ENCODE measurements at regions not wholly inside any gene's neighbourhood (a gene's known extent, or its start where the extent isn't known, plus 50 kb on each side); places are given as distances from the start of the nearest gene placed in this dataset.

- no peak overlapping the region for H3K18ac ChIP-seq (ENCODE audit: low read depth, low read length)
- no peaks in the 10 kb centered on the region for H3K9me3 ChIP-seq (ENCODE audit: control insufficient read depth, insufficient read depth, low read length)
- H3K9ac ChIP-seq (ENCODE audit: low read depth, low read length), result no peak overlapping the region
- no peak overlapping the region for H2BK120ac ChIP-seq (ENCODE audit: low read depth, low read length)
- peaks cover 6% of the 10 kb centered on the region for H3K4me1 ChIP-seq (ENCODE audit: control insufficient read depth, insufficient read depth, low read length)
- no peak overlapping the region; a peak in 1 of 4 replicates for H4K8ac ChIP-seq (ENCODE audit: low read depth in 2 of 2, low read length in 2 of 2)
- H3K4ac ChIP-seq (ENCODE audit: low read depth, low read length), result no peak overlapping the region
- H3K14ac ChIP-seq (replicated peaks; ENCODE audit: low read depth, low read length), result no peak overlapping the region; the same call in 1 of the 2 replicates
- no peak overlapping the region for H3K4me3 ChIP-seq (ENCODE audit: insufficient read depth, low read depth, low read length)
- H2BK5ac ChIP-seq (ENCODE audit: low read depth, low read length, poor library complexity, severe bottlenecking), result no peak overlapping the region
- H3K36me3 ChIP-seq (ENCODE audit: control insufficient read depth, insufficient read depth, low read length), result no peaks in the 10 kb centered on the region
- intact Hi-C loops (cut with micrococcal nuclease) (no loop called here), dilution Hi-C loops (cut with HindIII; ENCODE audit: low sequenced_read_pairs, unreplicated experiment) (no loop called here), in situ Hi-C loops (cut with MboI; ENCODE audit: low sequenced_read_pairs) (loop anchor here (25.0 kb wide), 1 partner anchor 875 kb away; the partner anchor contains the start of gene BPHL)
- peaks cover 12% of the 10 kb centered on the region for H3K9me1 ChIP-seq (ENCODE audit: insufficient read depth, low read length)
- peaks cover 7 to 14% of the 10 kb centered on the region in 2 experiments for H3K79me1 ChIP-seq (ENCODE audit: low read depth in 1 of 2, low read length in 2 of 2)
- BruUV-seq (replicated peaks), result no TSS peak
- no peak overlapping the region for H3K56ac ChIP-seq (ENCODE audit: extremely low read depth, insufficient read depth, low read length)
- H2BK15ac ChIP-seq (ENCODE audit: low read depth, low read length), result no peak overlapping the region
- no peak overlapping the region for H3K4me2 ChIP-seq (ENCODE audit: low read depth, low read length)
- H4K5ac ChIP-seq (ENCODE audit: low read depth, low read length), result no peak overlapping the region
- TF ChIP-seq NFE2L2 (IDR thresholded peaks at IDR 0.05; ENCODE audit: low read depth, low read length) (no peak), USF2 (IDR thresholded peaks at IDR 0.05; ENCODE audit: low read depth, low read length) (no peak), POLR2A (IDR thresholded peaks at IDR 0.05; ENCODE audit: low read depth, low read length) (no peak), ELK1 (IDR thresholded peaks at IDR 0.05; ENCODE audit: borderline replicate concordance, low read depth, low read length) (no peak), RFX5 (IDR thresholded peaks at IDR 0.05; ENCODE audit: low read depth, low read length) (no peak), MAFK (IDR thresholded peaks at IDR 0.05; ENCODE audit: low read depth, low read length) (no peak), BHLHE40 (IDR thresholded peaks at IDR 0.05; ENCODE audit: low read depth, low read length) (no peak), RAD21 (IDR thresholded peaks at IDR 0.05; ENCODE audit: low read length) (no peak), SMC3 (IDR thresholded peaks at IDR 0.05; ENCODE audit: low read depth, low read length) (no peak), MAZ (IDR thresholded peaks at IDR 0.05; ENCODE audit: borderline replicate concordance, low read depth, low read length) (no peak), MXI1 (IDR thresholded peaks at IDR 0.05; ENCODE audit: borderline replicate concordance, low read depth, low read length) (no peak), RCOR1 (IDR thresholded peaks at IDR 0.05; ENCODE audit: insufficient replicate concordance, low read length) (no peak), CEBPB (IDR thresholded peaks at IDR 0.05; ENCODE audit: low read depth, low read length) (no peak), FOS (IDR thresholded peaks at IDR 0.05; ENCODE audit: low read depth, low read length) (no peak), CTCF (conservative IDR thresholded peaks at IDR 0.05; ENCODE audit: low read depth, low read length) (no peak), CHD1 (IDR thresholded peaks at IDR 0.05; ENCODE audit: low read depth, low read length) (no peak)
- peak; percentile 52 for ATAC-seq (ENCODE audit: low read depth)
- no peak overlapping the region for H2AK9ac ChIP-seq (replicated peaks; ENCODE audit: low read depth, low read length, poor library complexity)
- no peak overlapping the region for H2AFZ ChIP-seq (replicated peaks; ENCODE audit: low read length, poor library complexity)
- ChIA-PET POLR2A (ENCODE audit: unreplicated experiment) (no interaction called here), CTCF (interaction anchor here (0.6 to 1.8 kb wide), 4 partner anchors 9 to 190 kb away, joined by 3 to 10 read pairs (median 5); no protein-coding TSS in a partner anchor)
- H3K23ac ChIP-seq (ENCODE audit: low read depth, low read length), result no peak overlapping the region
- H3K27me3 ChIP-seq (ENCODE audit: control insufficient read depth, insufficient read depth, low read length), result no peaks in the 10 kb centered on the region
- 8% methylated on average over 3 of the region's 3 CpGs; no CpG with 5 or more reads in 1 of the 2 experiments for WGBS, 2 experiments (ENCODE audit: extremely low coverage in 2 of 2, insufficient read length in 1 of 2)
- H3K27ac ChIP-seq (ENCODE audit: insufficient read depth, low read length), result no peak overlapping the region
- no peak overlapping the region for H2AK5ac ChIP-seq (ENCODE audit: low read depth, low read length)
- no peaks in the 10 kb centered on the region for H4K20me1 ChIP-seq (ENCODE audit: insufficient read depth, low read length)
- DNase-seq, result peak; percentile 52
- H4K91ac ChIP-seq (ENCODE audit: insufficient read depth, low read depth, low read length), result no peak overlapping the region
- no peak overlapping the region for H2BK20ac ChIP-seq (ENCODE audit: low read depth, low read length)
Observed at GRCh38 chr6:3987053-3987452, 91.9 kb downstream of the FAM217A start.

All from IMR-90 (cell line).